Brain microvascular endothelial cell (primary cell): ENCODE measurements at regions not wholly inside any gene's neighbourhood (a gene's known extent, or its start where the extent isn't known, plus 50 kb on each side); places are given as distances from the start of the nearest gene placed in this dataset.

Experiments
- DNase-seq: peaks from one replicate; pipeline ENCODE4 v3.0.0-alpha.2; 2020
- H3K27ac ChIP-seq: fragments of 250-450 bp; sonication (Bioruptor Pico); 2 replicates; pipeline ENCODE4 v1.5.1; 2020; ENCODE audit warnings: mild to moderate bottlenecking, moderate library complexity
- H3K27me3 ChIP-seq: fragments of 250-450 bp; sonication (Bioruptor Pico); replicated peaks from 2 replicates; pipeline ENCODE4 v1.5.1; 2020; ENCODE audit warnings: mild to moderate bottlenecking
- H3K36me3 ChIP-seq: fragments of 250-450 bp; sonication (Bioruptor Pico); replicated peaks from 2 replicates; pipeline ENCODE4 v1.5.1; 2020; ENCODE audit warnings: mild to moderate bottlenecking
- H3K4me3 ChIP-seq: 2 replicates; pipeline ENCODE4 v1.5.1; 2011; ENCODE audit warnings: low read depth, mild to moderate bottlenecking, control low read depth, low read length, moderate library complexity
- CTCF ChIP-seq: IDR thresholded peaks from 2 replicates; pipeline ENCODE4 v1.5.1; 2011; ENCODE audit warnings: low read depth, mild to moderate bottlenecking, moderate library complexity, low read length, control low read depth, inconsistent platforms; ENCODE audit errors: missing control alignments
- in situ Hi-C: cut with HindIII; loops from 2 replicates; pipeline ENCODE4 v1.10.0; 2017; ENCODE audit warnings: low sequenced_read_pairs, low pct_ligation_motif_present

- Histone ChIP-seq H3K27me3 (no peaks in the 10 kb centered on the region), H3K4me3 (no peak overlapping the region), H3K27ac (peak overlapping the region; percentile 99), H3K36me3 (no peaks in the 10 kb centered on the region)
- TF ChIP-seq CTCF = no peak
- in situ Hi-C loops = no loop called here
- peak; percentile 85 for DNase-seq
These were observed 152.9 kb downstream of the HGF start for GRCh38 chr7:81616951-81617350.

- Histone ChIP-seq H3K4me3 (no peak overlapping the region), H3K36me3 (no peaks in the 10 kb centered on the region), H3K27ac (no peak overlapping the region), H3K27me3 (no peaks in the 10 kb centered on the region)
- TF ChIP-seq CTCF = no peak
- in situ Hi-C loops = no loop called here
- DNase-seq = no peak
These were observed 158.0 kb downstream of the HGF start for GRCh38 chr7:81611805-81612204.

- H3K4me3 ChIP-seq = no peak overlapping the region
- TF ChIP-seq CTCF = no peak
- no peaks in the 10 kb centered on the region for H3K36me3 ChIP-seq
- in situ Hi-C loops = no loop called here
- no peaks in the 10 kb centered on the region for H3K27me3 ChIP-seq
- DNase-seq = no peak
- peak overlapping the region; percentile 22 for H3K27ac ChIP-seq
These were observed 158.8 kb downstream of the HGF start for GRCh38 chr7:81611040-81611439.

DNA sequence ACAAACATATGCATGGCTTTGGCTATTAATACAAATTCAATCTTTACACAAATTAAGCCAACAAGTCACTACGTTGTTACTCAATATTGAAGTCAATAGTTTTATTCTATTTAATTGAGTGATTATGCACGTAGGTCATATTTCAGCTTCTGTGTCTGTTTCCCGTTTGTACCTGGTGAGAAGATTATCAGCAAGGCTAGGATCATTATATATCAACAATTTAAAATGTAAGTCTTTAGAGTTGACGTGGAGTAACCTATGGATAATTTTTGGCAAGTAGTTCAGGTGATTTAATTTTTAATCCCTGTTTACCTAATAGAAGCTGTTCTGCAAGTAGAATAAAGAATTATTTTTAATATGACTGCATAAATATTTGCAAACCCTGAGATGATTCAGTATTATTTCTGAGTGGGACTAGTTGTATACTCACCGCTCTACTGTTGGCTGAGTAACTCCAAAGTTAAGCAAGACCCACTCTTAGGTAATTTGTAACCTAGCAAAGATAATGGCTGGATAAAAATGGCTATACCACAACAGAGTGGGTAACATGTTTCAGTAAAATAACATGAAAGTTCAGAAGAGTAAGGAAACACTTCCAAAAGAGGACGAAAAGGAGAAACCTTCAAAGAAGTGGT is 161.0 kb downstream of the HGF start:
- DNase-seq = no peak
- in situ Hi-C loops = no loop called here
- Histone ChIP-seq H3K27ac (peak overlapping the region; percentile 8), H3K36me3 (no peaks in the 10 kb centered on the region), H3K27me3 (no peaks in the 10 kb centered on the region), H3K4me3 (no peak overlapping the region)
- TF ChIP-seq CTCF = no peak

GRCh38 chr7:81607987-81608386 is 161.9 kb downstream of the HGF start:
- Histone ChIP-seq H3K27ac (no peak overlapping the region), H3K27me3 (no peaks in the 10 kb centered on the region), H3K4me3 (no peak overlapping the region), H3K36me3 (no peaks in the 10 kb centered on the region)
- in situ Hi-C loops = no loop called here
- DNase-seq = no peak
- TF ChIP-seq CTCF = no peak
